HCT116 (cell line): ENCODE measurements at regions not wholly inside any gene's neighbourhood (a gene's known extent, or its start where the extent isn't known, plus 50 kb on each side); places are given as distances from the start of the nearest gene placed in this dataset.

Source experiments
- EZH2 ChIP-seq: fragments of 200-600 bp; sonication (generic); IDR thresholded peaks from 2 replicates; pipeline ENCODE4 v1.6.1; 2017; ENCODE audit warnings: antibody characterized with exemption, mixed run types
- POLR2A ChIP-seq: IDR thresholded peaks from 2 replicates; pipeline ENCODE4 v1.7.0; 2011; ENCODE audit warnings: borderline replicate concordance; ENCODE audit not compliant: insufficient read depth, insufficient read length; ENCODE audit errors: extremely low read depth
- POLR2AphosphoS5 ChIP-seq: IDR thresholded peaks from 2 replicates; pipeline ENCODE4 v1.6.1; 2011; ENCODE audit warnings: mild to moderate bottlenecking, low read depth, low read length, moderate library complexity
- TF ChIP-seq, protein P1 (sequence below), 3 experiments: fragments of 200-600 bp in 1 of 3; sonication (generic) in 1 of 3; IDR thresholded peaks in 2 of 3; conservative IDR thresholded peaks in 1 of 3; 2 replicates each; pipeline ENCODE4 v1.5.1; 2012 to 2017; ENCODE audit warnings: low read depth in 2 of 3, low read length in 2 of 3, antibody characterized with exemption in 1 of 3, borderline replicate concordance in 1 of 3, control low read depth in 1 of 3, mild to moderate bottlenecking in 1 of 3, mixed read lengths in 1 of 3, mixed run types in 1 of 3, moderate library complexity in 1 of 3; ENCODE audit not compliant: insufficient read depth in 1 of 3
- TF ChIP-seq, protein P2 (sequence below): IDR thresholded peaks from 2 replicates; pipeline ENCODE4 v1.6.1; 2012; ENCODE audit warnings: low read depth

DNA sequence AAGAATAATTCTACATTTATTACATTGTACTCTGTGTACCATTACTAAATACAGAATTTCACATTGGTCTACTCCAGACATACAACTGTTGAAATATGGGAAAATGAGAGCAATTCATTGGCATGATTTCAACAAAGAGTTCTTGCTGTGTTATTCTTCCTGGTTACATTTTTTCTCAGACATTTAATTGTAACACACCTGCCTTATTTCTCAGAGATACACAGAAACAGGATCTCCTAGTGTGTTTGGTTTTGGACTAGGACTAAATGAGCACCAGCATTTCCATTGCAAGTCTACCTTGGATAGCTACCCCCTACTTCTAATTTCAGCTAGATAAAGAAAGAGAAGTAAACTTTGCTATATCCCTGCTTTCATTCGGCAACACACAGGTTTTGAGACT, 274.3 kb upstream of the CNTN4 start:
- no peak for TF ChIP-seq POLR2AphosphoS5
- TF ChIP-seq, protein P1, sequence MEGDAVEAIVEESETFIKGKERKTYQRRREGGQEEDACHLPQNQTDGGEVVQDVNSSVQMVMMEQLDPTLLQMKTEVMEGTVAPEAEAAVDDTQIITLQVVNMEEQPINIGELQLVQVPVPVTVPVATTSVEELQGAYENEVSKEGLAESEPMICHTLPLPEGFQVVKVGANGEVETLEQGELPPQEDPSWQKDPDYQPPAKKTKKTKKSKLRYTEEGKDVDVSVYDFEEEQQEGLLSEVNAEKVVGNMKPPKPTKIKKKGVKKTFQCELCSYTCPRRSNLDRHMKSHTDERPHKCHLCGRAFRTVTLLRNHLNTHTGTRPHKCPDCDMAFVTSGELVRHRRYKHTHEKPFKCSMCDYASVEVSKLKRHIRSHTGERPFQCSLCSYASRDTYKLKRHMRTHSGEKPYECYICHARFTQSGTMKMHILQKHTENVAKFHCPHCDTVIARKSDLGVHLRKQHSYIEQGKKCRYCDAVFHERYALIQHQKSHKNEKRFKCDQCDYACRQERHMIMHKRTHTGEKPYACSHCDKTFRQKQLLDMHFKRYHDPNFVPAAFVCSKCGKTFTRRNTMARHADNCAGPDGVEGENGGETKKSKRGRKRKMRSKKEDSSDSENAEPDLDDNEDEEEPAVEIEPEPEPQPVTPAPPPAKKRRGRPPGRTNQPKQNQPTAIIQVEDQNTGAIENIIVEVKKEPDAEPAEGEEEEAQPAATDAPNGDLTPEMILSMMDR (IDR thresholded peaks at IDR 0.05 in 2 of 3, conservative IDR thresholded peaks at IDR 0.05 in 1 of 3; ENCODE audit: borderline replicate concordance in 1 of 3, insufficient read depth in 1 of 3, low read depth in 2 of 3, low read length in 2 of 3) = no peak
- TF ChIP-seq POLR2A = no peak
- TF ChIP-seq, protein P2, sequence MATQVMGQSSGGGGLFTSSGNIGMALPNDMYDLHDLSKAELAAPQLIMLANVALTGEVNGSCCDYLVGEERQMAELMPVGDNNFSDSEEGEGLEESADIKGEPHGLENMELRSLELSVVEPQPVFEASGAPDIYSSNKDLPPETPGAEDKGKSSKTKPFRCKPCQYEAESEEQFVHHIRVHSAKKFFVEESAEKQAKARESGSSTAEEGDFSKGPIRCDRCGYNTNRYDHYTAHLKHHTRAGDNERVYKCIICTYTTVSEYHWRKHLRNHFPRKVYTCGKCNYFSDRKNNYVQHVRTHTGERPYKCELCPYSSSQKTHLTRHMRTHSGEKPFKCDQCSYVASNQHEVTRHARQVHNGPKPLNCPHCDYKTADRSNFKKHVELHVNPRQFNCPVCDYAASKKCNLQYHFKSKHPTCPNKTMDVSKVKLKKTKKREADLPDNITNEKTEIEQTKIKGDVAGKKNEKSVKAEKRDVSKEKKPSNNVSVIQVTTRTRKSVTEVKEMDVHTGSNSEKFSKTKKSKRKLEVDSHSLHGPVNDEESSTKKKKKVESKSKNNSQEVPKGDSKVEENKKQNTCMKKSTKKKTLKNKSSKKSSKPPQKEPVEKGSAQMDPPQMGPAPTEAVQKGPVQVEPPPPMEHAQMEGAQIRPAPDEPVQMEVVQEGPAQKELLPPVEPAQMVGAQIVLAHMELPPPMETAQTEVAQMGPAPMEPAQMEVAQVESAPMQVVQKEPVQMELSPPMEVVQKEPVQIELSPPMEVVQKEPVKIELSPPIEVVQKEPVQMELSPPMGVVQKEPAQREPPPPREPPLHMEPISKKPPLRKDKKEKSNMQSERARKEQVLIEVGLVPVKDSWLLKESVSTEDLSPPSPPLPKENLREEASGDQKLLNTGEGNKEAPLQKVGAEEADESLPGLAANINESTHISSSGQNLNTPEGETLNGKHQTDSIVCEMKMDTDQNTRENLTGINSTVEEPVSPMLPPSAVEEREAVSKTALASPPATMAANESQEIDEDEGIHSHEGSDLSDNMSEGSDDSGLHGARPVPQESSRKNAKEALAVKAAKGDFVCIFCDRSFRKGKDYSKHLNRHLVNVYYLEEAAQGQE = no peak
- TF ChIP-seq EZH2 = no peak
